GM23338 (cell line): ENCODE measurements at regions not wholly inside any gene's neighbourhood (a gene's known extent, or its start where the extent isn't known, plus 50 kb on each side); places are given as distances from the start of the nearest gene placed in this dataset.

Source experiments
- ATAC-seq: fragments of 200-7000 bp; cut with Tn5 transposase; 3 replicates; pipeline ENCODE4 v1.9.1; 2020
- DNase-seq: peaks from one replicate; pipeline ENCODE4 v3.0.0-alpha.2; 2015; ENCODE audit warnings: low spot score
- H2AFZ ChIP-seq: fragments of 200-600 bp; sonication (generic); 2 replicates; pipeline ENCODE4 v1.8.0; 2016; ENCODE audit warnings: antibody characterized with exemption, mild to moderate bottlenecking, moderate library complexity
- H3F3A ChIP-seq: fragments of 200-600 bp; sonication (generic); replicated peaks from 2 replicates; pipeline ENCODE4 v1.8.0; 2017; ENCODE audit warnings: antibody characterized with exemption, mixed run types, low read depth
- H3K27ac ChIP-seq: fragments of 200-600 bp; sonication (generic); 2 replicates; pipeline ENCODE4 v1.6.1; 2016; ENCODE audit warnings: low read depth
- H3K27me3 ChIP-seq: fragments of 200-600 bp; sonication (generic); 2 replicates; pipeline ENCODE4 v1.8.0; 2016; ENCODE audit warnings: mild to moderate bottlenecking, mixed run types, moderate library complexity; ENCODE audit not compliant: insufficient read depth
- H3K36me3 ChIP-seq: fragments of 200-600 bp; sonication (generic); 2 replicates; pipeline ENCODE4 v1.8.0; 2016; ENCODE audit warnings: mild to moderate bottlenecking; ENCODE audit not compliant: insufficient read depth
- H3K4me1 ChIP-seq: fragments of 200-600 bp; sonication (generic); 2 replicates; pipeline ENCODE4 v1.8.0; 2016; ENCODE audit warnings: mild to moderate bottlenecking, moderate library complexity; ENCODE audit not compliant: insufficient read depth
- H3K4me2 ChIP-seq: fragments of 200-600 bp; sonication (generic); 2 replicates; pipeline ENCODE4 v1.7.1; 2017; ENCODE audit warnings: mixed run types
- H3K4me3 ChIP-seq: fragments of 200-600 bp; sonication (generic); 2 replicates; pipeline ENCODE4 v1.6.1; 2016; ENCODE audit warnings: mixed run types
- H3K79me2 ChIP-seq: fragments of 200-600 bp; sonication (generic); replicated peaks from 2 replicates; pipeline ENCODE4 v1.8.0; 2017; ENCODE audit warnings: mild to moderate bottlenecking; ENCODE audit not compliant: insufficient read depth
- H3K9me2 ChIP-seq: fragments of 200-600 bp; sonication (generic); 2 replicates; pipeline ENCODE4 v1.8.0; 2017; ENCODE audit not compliant: insufficient read depth
- H4K20me1 ChIP-seq: fragments of 200-600 bp; sonication (generic); replicated peaks from 2 replicates; pipeline ENCODE4 v1.8.0; 2017; ENCODE audit warnings: mild to moderate bottlenecking; ENCODE audit not compliant: insufficient read depth
- H3K27ac Mint-ChIP-seq: 2 replicates; pipeline ENCODE4 v1.8.0; 2020; ENCODE audit warnings: inconsistent platforms, mild to moderate bottlenecking, moderate library complexity, mixed read lengths
- H3K27me3 Mint-ChIP-seq: 3 replicates; pipeline ENCODE4 v1.8.0; 2022; ENCODE audit warnings: low read depth, mild to moderate bottlenecking, moderate library complexity, mixed read lengths, inconsistent platforms; ENCODE audit not compliant: insufficient read depth, poor library complexity
- H3K36me3 Mint-ChIP-seq: 3 replicates; pipeline ENCODE4 v1.8.0; 2021; ENCODE audit warnings: low read depth, mild to moderate bottlenecking, inconsistent platforms, moderate library complexity, mixed read lengths
- H3K4me1 Mint-ChIP-seq: 3 replicates; pipeline ENCODE4 v1.8.0; 2020; ENCODE audit warnings: mild to moderate bottlenecking, inconsistent platforms, mixed read lengths
- H3K4me3 Mint-ChIP-seq: 3 replicates; pipeline ENCODE4 v1.8.0; 2021; ENCODE audit warnings: moderate library complexity, mild to moderate bottlenecking, inconsistent platforms, mixed read lengths
- H3K9me3 Mint-ChIP-seq: 3 replicates; pipeline ENCODE4 v1.8.0; 2020; ENCODE audit warnings: moderate library complexity, mild to moderate bottlenecking, inconsistent platforms, mixed read lengths
- STAT1 ChIP-seq: IDR thresholded peaks from one replicate; pipeline ENCODE4 v1.6.1; 2016; ENCODE audit warnings: antibody characterized with exemption; ENCODE audit not compliant: unreplicated experiment
- TF ChIP-seq, protein P1 (sequence below): fragments of 250-450 bp; sonication (Bioruptor Pico); IDR thresholded peaks from 2 replicates; pipeline ENCODE4 v1.5.0; 2020; ENCODE audit warnings: mild to moderate bottlenecking, moderate library complexity

DNA sequence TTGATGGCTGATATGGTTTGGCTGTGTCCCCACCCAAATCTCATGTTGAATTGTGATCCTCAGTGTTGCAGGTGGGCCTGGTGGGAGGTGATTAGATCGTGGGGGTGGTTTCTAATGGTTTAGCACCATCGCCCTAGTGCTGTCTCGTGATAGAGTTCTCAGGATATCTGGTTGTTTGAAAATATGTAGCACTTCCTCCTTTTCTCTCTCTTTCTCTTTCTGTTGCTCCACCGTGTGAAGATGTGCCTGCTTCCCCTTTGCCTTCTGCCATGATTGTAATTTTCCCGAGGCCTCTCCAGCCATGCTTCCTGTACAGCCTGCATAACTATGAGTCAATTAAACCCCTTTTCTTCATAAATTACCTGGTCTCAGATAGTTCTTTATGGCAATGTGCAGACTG lies 111.6 kb downstream of the SREK1 start:
- no peak overlapping the region for H3K27ac ChIP-seq

DNA sequence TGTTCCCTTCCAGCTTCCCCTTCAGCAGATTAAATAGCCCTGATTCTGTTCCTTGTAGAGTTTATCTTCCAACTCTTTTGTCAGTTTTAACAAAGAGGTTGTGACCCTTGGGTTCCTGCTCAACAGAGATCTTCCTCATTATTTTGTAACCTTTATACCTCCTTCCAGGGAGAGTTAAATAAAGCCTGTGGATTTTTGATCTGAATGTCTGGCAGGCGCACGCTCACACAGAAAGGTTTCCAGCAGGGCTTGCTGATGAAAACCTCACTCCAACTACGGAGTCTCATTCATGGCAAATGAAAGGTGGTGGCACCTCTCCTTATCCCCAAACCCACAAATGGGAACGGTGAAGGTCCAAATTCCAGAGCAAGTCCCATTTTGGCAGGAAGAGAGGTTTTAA lies 129.0 kb downstream of the SREK1 start:
- ATAC-seq: no peak
- TF ChIP-seq STAT1: no peak

More for the DNA sequence above, 111.6 kb downstream of the SREK1 start:
- TF ChIP-seq, protein P1, sequence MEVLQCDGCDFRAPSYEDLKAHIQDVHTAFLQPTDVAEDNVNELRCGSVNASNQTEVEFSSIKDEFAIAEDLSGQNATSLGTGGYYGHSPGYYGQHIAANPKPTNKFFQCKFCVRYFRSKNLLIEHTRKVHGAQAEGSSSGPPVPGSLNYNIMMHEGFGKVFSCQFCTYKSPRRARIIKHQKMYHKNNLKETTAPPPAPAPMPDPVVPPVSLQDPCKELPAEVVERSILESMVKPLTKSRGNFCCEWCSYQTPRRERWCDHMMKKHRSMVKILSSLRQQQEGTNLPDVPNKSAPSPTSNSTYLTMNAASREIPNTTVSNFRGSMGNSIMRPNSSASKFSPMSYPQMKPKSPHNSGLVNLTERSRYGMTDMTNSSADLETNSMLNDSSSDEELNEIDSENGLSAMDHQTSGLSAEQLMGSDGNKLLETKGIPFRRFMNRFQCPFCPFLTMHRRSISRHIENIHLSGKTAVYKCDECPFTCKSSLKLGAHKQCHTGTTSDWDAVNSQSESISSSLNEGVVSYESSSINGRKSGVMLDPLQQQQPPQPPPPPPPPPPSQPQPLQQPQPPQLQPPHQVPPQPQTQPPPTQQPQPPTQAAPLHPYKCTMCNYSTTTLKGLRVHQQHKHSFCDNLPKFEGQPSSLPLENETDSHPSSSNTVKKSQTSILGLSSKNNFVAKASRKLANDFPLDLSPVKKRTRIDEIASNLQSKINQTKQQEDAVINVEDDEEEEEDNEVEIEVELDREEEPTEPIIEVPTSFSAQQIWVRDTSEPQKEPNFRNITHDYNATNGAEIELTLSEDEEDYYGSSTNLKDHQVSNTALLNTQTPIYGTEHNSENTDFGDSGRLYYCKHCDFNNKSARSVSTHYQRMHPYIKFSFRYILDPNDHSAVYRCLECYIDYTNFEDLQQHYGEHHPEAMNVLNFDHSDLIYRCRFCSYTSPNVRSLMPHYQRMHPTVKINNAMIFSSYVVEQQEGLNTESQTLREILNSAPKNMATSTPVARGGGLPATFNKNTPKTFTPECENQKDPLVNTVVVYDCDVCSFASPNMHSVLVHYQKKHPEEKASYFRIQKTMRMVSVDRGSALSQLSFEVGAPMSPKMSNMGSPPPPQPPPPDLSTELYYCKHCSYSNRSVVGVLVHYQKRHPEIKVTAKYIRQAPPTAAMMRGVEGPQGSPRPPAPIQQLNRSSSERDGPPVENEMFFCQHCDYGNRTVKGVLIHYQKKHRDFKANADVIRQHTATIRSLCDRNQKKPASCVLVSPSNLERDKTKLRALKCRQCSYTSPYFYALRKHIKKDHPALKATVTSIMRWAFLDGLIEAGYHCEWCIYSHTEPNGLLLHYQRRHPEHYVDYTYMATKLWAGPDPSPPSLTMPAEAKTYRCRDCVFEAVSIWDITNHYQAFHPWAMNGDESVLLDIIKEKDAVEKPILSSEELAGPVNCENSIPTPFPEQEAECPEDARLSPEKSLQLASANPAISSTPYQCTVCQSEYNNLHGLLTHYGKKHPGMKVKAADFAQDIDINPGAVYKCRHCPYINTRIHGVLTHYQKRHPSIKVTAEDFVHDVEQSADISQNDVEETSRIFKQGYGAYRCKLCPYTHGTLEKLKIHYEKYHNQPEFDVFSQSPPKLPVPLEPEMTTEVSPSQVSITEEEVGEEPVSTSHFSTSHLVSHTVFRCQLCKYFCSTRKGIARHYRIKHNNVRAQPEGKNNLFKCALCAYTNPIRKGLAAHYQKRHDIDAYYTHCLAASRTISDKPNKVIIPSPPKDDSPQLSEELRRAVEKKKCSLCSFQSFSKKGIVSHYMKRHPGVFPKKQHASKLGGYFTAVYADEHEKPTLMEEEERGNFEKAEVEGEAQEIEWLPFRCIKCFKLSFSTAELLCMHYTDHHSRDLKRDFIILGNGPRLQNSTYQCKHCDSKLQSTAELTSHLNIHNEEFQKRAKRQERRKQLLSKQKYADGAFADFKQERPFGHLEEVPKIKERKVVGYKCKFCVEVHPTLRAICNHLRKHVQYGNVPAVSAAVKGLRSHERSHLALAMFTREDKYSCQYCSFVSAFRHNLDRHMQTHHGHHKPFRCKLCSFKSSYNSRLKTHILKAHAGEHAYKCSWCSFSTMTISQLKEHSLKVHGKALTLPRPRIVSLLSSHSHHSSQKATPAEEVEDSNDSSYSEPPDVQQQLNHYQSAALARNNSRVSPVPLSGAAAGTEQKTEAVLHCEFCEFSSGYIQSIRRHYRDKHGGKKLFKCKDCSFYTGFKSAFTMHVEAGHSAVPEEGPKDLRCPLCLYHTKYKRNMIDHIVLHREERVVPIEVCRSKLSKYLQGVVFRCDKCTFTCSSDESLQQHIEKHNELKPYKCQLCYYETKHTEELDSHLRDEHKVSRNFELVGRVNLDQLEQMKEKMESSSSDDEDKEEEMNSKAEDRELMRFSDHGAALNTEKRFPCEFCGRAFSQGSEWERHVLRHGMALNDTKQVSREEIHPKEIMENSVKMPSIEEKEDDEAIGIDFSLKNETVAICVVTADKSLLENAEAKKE (CRISPR knock-in tag): no peak
- no peaks in the 10 kb centered on the region for H4K20me1 ChIP-seq
- no peaks in the 10 kb centered on the region for H3K36me3 ChIP-seq
- H3K4me2 ChIP-seq: no peak overlapping the region
- no peak overlapping the region for H3K4me3 Mint-ChIP-seq
- H2AFZ ChIP-seq: no peak overlapping the region
- no peaks in the 10 kb centered on the region for H3K36me3 Mint-ChIP-seq
- no peaks in the 10 kb centered on the region for H3K79me2 ChIP-seq
- ATAC-seq (no peak), DNase-seq (no peak)
- no peaks in the 10 kb centered on the region for H3K9me2 ChIP-seq
- no peaks in the 10 kb centered on the region for H3F3A ChIP-seq
- H3K4me1 Mint-ChIP-seq: peaks cover 14% of the 10 kb centered on the region
- peaks cover 2% of the 10 kb centered on the region for H3K27me3 Mint-ChIP-seq
- no peak overlapping the region for H3K27ac Mint-ChIP-seq
- H3K27me3 ChIP-seq: no peaks in the 10 kb centered on the region
- peaks cover 8% of the 10 kb centered on the region; the same call in 1 of the 2 replicates for H3K4me1 ChIP-seq
- no peak overlapping the region for H3K4me3 ChIP-seq
- H3K9me3 Mint-ChIP-seq: 0 out of 3 replicates have a peak, but pooled peaks cover 2% of the 10 kb centered on the region

More for the DNA sequence above, 129.0 kb downstream of the SREK1 start:
- Histone ChIP-seq H3F3A (no peaks in the 10 kb centered on the region), H3K79me2 (no peaks in the 10 kb centered on the region), H3K9me2 (no peaks in the 10 kb centered on the region), H2AFZ (peak overlapping the region; percentile 43; the same call in 1 of the 2 replicates), H3K27me3 (no peaks in the 10 kb centered on the region), H3K4me2 (no peak overlapping the region), H3K27ac (no peak overlapping the region), H3K4me3 (no peak overlapping the region), H3K36me3 (no peaks in the 10 kb centered on the region), H4K20me1 (no peaks in the 10 kb centered on the region), H3K4me1 (no peaks in the 10 kb centered on the region)
- DNase-seq: no peak
- H3K4me3 Mint-ChIP-seq: no peak overlapping the region
- H3K9me3 Mint-ChIP-seq: no peaks in the 10 kb centered on the region
- H3K27me3 Mint-ChIP-seq: no peaks in the 10 kb centered on the region
- H3K4me1 Mint-ChIP-seq: peaks cover 5% of the 10 kb centered on the region; the same call in 2 of the 3 replicates
- no peaks in the 10 kb centered on the region for H3K36me3 Mint-ChIP-seq
- H3K27ac Mint-ChIP-seq: no peak overlapping the region
